Liver (tissue), 8 donors: ENCODE measurements at regions not wholly inside any gene's neighbourhood (a gene's known extent, or its start where the extent isn't known, plus 50 kb on each side); places are given as distances from the start of the nearest gene placed in this dataset.

Source experiments
- DNase-seq: peaks from one replicate; pipeline ENCODE4 v3.0.0-alpha.2; 2017; ENCODE audit warnings: low spot score
- H3K27ac ChIP-seq, 2 donors: one replicate each; pipeline ENCODE4 v1.7.0; 2013; ENCODE audit warnings: inconsistent platforms in 2 of 2, low read length in 2 of 2, control low read depth in 1 of 2, low read depth in 1 of 2, mild to moderate bottlenecking in 1 of 2
- H3K27me3 ChIP-seq, 4 donors: one replicate each; pipeline versions ENCODE4 v1.6.1 to v1.7.0; 2013; ENCODE audit warnings: low read length in 3 of 4, inconsistent platforms in 1 of 4, mild to moderate bottlenecking in 1 of 4, moderate library complexity in 1 of 4; ENCODE audit not compliant: control insufficient read depth in 4 of 4, insufficient read depth in 4 of 4
- H3K36me3 ChIP-seq, 4 donors: one replicate each; pipeline versions ENCODE4 v1.6.1 to v1.7.0; 2013; ENCODE audit warnings: low read length in 3 of 4, mild to moderate bottlenecking in 3 of 4, low read depth in 1 of 4, moderate library complexity in 1 of 4; ENCODE audit not compliant: control insufficient read depth in 4 of 4, insufficient read depth in 3 of 4
- H3K4me1 ChIP-seq, 4 donors: one replicate each; pipeline versions ENCODE4 v1.6.1 to v1.7.0; 2013; ENCODE audit warnings: low read length in 3 of 4, mild to moderate bottlenecking in 3 of 4, moderate library complexity in 1 of 4; ENCODE audit not compliant: control insufficient read depth in 4 of 4, insufficient read depth in 4 of 4
- H3K4me3 ChIP-seq, 3 donors: one replicate each; pipeline versions ENCODE4 v1.6.1 to v1.7.0; 2013; ENCODE audit warnings: low read length in 3 of 3, control low read depth in 1 of 3, low read depth in 1 of 3, mild to moderate bottlenecking in 1 of 3
- H3K9ac ChIP-seq, 2 donors: one replicate each; pipeline ENCODE4 v1.7.0; 2013; ENCODE audit warnings: low read length in 2 of 2, mild to moderate bottlenecking in 2 of 2, moderate library complexity in 2 of 2, control low read depth in 1 of 2, low read depth in 1 of 2
- H3K9me3 ChIP-seq, 4 donors: one replicate each; pipeline versions ENCODE4 v1.6.1 to v1.7.0; 2013; ENCODE audit warnings: low read length in 3 of 4; ENCODE audit not compliant: control insufficient read depth in 4 of 4
- EGR1 ChIP-seq, 2 donors: IDR thresholded peaks; 2 replicates each; pipeline ENCODE4 v1.6.1; 2016 to 2018; ENCODE audit warnings: antibody characterized with exemption in 2 of 2, low read depth in 2 of 2
- FOXA1 ChIP-seq: IDR thresholded peaks from 2 replicates; pipeline ENCODE4 v1.6.1; 2016; ENCODE audit warnings: antibody characterized with exemption
- FOXA2 ChIP-seq: IDR thresholded peaks from 2 replicates; pipeline ENCODE4 v1.6.1; 2016; ENCODE audit warnings: antibody characterized with exemption
- HNF4A ChIP-seq, 2 donors: conservative IDR thresholded peaks; 2 replicates each; pipeline ENCODE4 v1.6.1; 2016; ENCODE audit warnings: antibody characterized with exemption in 2 of 2, mild to moderate bottlenecking in 2 of 2
- HNF4G ChIP-seq: IDR thresholded peaks from 2 replicates; pipeline ENCODE4 v1.6.1; 2016; ENCODE audit warnings: antibody characterized with exemption
- JUND ChIP-seq, 2 donors: IDR thresholded peaks; 2 replicates each; pipeline ENCODE4 v1.6.1; 2016; ENCODE audit warnings: antibody characterized with exemption in 2 of 2
- NR2F2 ChIP-seq: IDR thresholded peaks from 2 replicates; pipeline ENCODE4 v1.6.1; 2016; ENCODE audit warnings: antibody characterized with exemption
- RAD21 ChIP-seq, 2 donors: IDR thresholded peaks; 2 replicates each; pipeline ENCODE4 v1.6.1; 2016; ENCODE audit warnings: antibody characterized with exemption in 2 of 2, mild to moderate bottlenecking in 2 of 2
- RXRA ChIP-seq, 2 donors: IDR thresholded peaks; 2 replicates each; pipeline ENCODE4 v1.6.1; 2017 to 2018; ENCODE audit warnings: antibody characterized with exemption in 2 of 2, mild to moderate bottlenecking in 1 of 2
- TAF1 ChIP-seq: conservative IDR thresholded peaks from 2 replicates; pipeline ENCODE4 v1.6.1; 2016; ENCODE audit warnings: antibody characterized with exemption, mild to moderate bottlenecking
- YY1 ChIP-seq: IDR thresholded peaks from 2 replicates; pipeline ENCODE4 v1.6.1; 2016; ENCODE audit warnings: antibody characterized with exemption, mild to moderate bottlenecking
- WGBS: extraction: QIAGEN DNeasy Blood & Tissue Kit; methylation state at CpG from one replicate; pipeline ENCODE4 v1.1.7; 2013; 5-methylcytosine and 5-hydroxymethylcytosine counted together
- TF ChIP-seq, protein P1 (sequence below): fragments of 150-350 bp; IDR thresholded peaks from 2 replicates; pipeline ENCODE4 v1.5.1; 2017; ENCODE audit warnings: improper control_type of control experiment, low read depth, low read length; ENCODE audit not compliant: missing input control
- TF ChIP-seq, protein P2 (sequence below): IDR thresholded peaks from 2 replicates; pipeline ENCODE4 v1.6.1; 2016; ENCODE audit warnings: antibody characterized with exemption
- TF ChIP-seq, protein P3 (sequence below): IDR thresholded peaks from 2 replicates; pipeline ENCODE4 v1.6.1; 2016; ENCODE audit warnings: antibody characterized with exemption
- TF ChIP-seq, protein P4 (sequence below): IDR thresholded peaks from 2 replicates; pipeline ENCODE4 v1.6.1; 2016; ENCODE audit warnings: antibody characterized with exemption, mild to moderate bottlenecking
- donor health status: healthy.
- donor health status: healthy.
- donor health status: healthy.
- donor health status: healthy.
- donor health status: healthy.

DNA sequence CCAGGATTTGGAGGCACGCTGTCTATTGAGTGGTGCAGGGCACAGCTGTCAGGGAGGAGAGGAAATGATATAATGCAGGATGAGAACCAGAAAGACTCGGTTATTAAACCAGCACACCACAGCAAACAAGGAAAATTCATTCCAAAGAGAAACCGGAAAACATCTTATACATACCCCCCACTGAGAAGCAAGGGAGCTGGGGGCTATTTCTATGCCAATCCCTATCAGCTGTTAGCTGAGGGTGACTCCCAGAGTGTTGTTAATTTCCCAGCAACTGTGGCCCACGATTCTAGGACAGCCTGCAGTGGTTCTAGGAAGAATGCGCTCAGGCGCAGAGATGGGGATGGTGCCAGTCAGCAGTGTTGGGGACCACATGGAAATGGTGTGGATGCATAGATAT, 467.3 kb downstream of the PMP22 start:
- H3K9me3 ChIP-seq, result no peaks in the 10 kb centered on the region
- WGBS, result 77% methylated on average over 6 of the region's 6 CpGs
- no peaks in the 10 kb centered on the region for H3K36me3 ChIP-seq
- no peak overlapping the region for H3K4me3 ChIP-seq
- no peak for DNase-seq
- H3K9ac ChIP-seq, result no peak overlapping the region
- peaks cover 0 to 3% (median under 1%) of the 10 kb centered on the region in 4 donors for H3K27me3 ChIP-seq
- no peaks in the 10 kb centered on the region for H3K4me1 ChIP-seq
- no peak for TF ChIP-seq RAD21 (IDR thresholded peaks at IDR 0.05)
- no peak overlapping the region for H3K27ac ChIP-seq

DNA sequence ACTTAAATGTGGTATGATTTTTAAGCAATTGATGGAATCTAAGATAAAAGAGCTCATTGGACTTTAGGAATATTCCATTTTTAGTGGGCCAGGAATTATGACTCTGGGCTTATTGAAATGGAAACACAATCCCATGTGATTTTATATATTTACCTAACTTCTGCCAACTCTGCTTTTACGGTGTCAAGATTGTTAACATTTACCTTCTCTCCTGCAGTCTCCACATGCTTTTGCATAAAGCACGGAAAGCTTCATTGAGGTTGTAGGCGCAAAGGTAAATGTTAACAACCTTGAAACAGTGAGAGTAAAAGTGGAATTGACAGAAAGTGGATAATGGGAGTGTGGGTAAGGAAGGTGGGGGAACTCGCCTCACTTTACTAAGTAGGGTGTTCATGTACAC, 468.1 kb downstream of the PMP22 start:
- H3K4me3 ChIP-seq, result no peak overlapping the region
- H3K4me1 ChIP-seq, result no peaks in the 10 kb centered on the region
- no peak overlapping the region for H3K27ac ChIP-seq
- no peak for DNase-seq
- no peaks in the 10 kb centered on the region for H3K9me3 ChIP-seq
- TF ChIP-seq, protein P1, sequence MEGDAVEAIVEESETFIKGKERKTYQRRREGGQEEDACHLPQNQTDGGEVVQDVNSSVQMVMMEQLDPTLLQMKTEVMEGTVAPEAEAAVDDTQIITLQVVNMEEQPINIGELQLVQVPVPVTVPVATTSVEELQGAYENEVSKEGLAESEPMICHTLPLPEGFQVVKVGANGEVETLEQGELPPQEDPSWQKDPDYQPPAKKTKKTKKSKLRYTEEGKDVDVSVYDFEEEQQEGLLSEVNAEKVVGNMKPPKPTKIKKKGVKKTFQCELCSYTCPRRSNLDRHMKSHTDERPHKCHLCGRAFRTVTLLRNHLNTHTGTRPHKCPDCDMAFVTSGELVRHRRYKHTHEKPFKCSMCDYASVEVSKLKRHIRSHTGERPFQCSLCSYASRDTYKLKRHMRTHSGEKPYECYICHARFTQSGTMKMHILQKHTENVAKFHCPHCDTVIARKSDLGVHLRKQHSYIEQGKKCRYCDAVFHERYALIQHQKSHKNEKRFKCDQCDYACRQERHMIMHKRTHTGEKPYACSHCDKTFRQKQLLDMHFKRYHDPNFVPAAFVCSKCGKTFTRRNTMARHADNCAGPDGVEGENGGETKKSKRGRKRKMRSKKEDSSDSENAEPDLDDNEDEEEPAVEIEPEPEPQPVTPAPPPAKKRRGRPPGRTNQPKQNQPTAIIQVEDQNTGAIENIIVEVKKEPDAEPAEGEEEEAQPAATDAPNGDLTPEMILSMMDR, result no peak
- no peak for TF ChIP-seq RXRA (IDR thresholded peaks at IDR 0.05)
- TF ChIP-seq JUND (IDR thresholded peaks at IDR 0.05), result no peak
- TF ChIP-seq EGR1 (IDR thresholded peaks at IDR 0.05; ENCODE audit: low read depth in 2 of 2), result no peak
- no peak for TF ChIP-seq YY1
- no peak for TF ChIP-seq FOXA2
- TF ChIP-seq, protein P2, sequence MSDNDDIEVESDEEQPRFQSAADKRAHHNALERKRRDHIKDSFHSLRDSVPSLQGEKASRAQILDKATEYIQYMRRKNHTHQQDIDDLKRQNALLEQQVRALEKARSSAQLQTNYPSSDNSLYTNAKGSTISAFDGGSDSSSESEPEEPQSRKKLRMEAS, result no peak
- 72% methylated on average over 4 of the region's 4 CpGs for WGBS
- H3K27me3 ChIP-seq, result peaks cover 0 to 3% (median under 1%) of the 10 kb centered on the region in 4 donors
- no peaks in the 10 kb centered on the region for H3K36me3 ChIP-seq
- no peak overlapping the region for H3K9ac ChIP-seq

DNA sequence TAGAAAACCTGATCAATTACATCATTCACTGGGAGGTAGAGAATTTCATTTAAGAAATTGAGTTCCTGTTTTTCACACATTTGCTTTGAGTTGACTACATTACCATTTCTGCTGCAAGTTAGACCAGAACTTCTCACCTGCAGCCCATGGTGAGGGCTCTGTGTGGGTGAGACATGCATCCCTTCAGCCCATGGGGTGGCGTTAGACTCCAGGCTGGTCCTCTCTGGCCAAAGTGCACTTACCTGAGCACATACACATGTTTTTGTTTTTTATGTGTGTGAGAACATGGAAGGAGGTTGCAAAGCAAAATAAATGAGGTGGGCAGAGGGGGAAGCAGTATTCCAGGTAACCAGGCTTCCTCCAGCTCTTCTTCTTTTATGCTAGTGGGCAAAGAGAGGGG, 470.2 kb downstream of the PMP22 start:
- Histone ChIP-seq H3K36me3 (no peaks in the 10 kb centered on the region), H3K27me3 (peaks cover 0 to 3% (median under 1%) of the 10 kb centered on the region in 4 donors), H3K4me3 (no peak overlapping the region), H3K27ac (no peak overlapping the region), H3K9ac (no peak overlapping the region), H3K9me3 (no peaks in the 10 kb centered on the region), H3K4me1 (no peaks in the 10 kb centered on the region)
- WGBS, result 87% methylated on average over 1 of the region's 1 CpG
- TF ChIP-seq, protein P3, sequence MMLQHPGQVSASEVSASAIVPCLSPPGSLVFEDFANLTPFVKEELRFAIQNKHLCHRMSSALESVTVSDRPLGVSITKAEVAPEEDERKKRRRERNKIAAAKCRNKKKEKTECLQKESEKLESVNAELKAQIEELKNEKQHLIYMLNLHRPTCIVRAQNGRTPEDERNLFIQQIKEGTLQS, result no peak
- TF ChIP-seq TAF1 (no peak), RAD21 (IDR thresholded peaks at IDR 0.05) (no peak), RXRA (IDR thresholded peaks at IDR 0.05) (no peak), FOXA1 (no peak), NR2F2 (no peak), EGR1 (IDR thresholded peaks at IDR 0.05; ENCODE audit: low read depth in 2 of 2) (no peak), HNF4G (no peak), HNF4A (conservative IDR thresholded peaks at IDR 0.05) (no peak)
- TF ChIP-seq, protein P4, sequence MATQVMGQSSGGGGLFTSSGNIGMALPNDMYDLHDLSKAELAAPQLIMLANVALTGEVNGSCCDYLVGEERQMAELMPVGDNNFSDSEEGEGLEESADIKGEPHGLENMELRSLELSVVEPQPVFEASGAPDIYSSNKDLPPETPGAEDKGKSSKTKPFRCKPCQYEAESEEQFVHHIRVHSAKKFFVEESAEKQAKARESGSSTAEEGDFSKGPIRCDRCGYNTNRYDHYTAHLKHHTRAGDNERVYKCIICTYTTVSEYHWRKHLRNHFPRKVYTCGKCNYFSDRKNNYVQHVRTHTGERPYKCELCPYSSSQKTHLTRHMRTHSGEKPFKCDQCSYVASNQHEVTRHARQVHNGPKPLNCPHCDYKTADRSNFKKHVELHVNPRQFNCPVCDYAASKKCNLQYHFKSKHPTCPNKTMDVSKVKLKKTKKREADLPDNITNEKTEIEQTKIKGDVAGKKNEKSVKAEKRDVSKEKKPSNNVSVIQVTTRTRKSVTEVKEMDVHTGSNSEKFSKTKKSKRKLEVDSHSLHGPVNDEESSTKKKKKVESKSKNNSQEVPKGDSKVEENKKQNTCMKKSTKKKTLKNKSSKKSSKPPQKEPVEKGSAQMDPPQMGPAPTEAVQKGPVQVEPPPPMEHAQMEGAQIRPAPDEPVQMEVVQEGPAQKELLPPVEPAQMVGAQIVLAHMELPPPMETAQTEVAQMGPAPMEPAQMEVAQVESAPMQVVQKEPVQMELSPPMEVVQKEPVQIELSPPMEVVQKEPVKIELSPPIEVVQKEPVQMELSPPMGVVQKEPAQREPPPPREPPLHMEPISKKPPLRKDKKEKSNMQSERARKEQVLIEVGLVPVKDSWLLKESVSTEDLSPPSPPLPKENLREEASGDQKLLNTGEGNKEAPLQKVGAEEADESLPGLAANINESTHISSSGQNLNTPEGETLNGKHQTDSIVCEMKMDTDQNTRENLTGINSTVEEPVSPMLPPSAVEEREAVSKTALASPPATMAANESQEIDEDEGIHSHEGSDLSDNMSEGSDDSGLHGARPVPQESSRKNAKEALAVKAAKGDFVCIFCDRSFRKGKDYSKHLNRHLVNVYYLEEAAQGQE, result no peak
- DNase-seq, result no peak
